Tibial artery (tissue), 4 donors: ENCODE measurements at regions not wholly inside any gene's neighbourhood (a gene's known extent, or its start where the extent isn't known, plus 50 kb on each side); places are given as distances from the start of the nearest gene placed in this dataset.

Experiments used
- DNase-seq, 2 donors: peaks; one replicate each; pipeline ENCODE4 v3.0.0-alpha.2; 2019
- H3K27ac ChIP-seq, 2 donors: fragments of 200-600 bp; sonication (generic) in 1 of 2; 1 replicate in 1 of 2; 2 replicates in 1 of 2; pipeline ENCODE4 v1.5.1; 2018 to 2019; ENCODE audit warnings: mild to moderate bottlenecking in 1 of 2
- H3K27me3 ChIP-seq, 2 donors: fragments of 200-600 bp; sonication (generic) in 1 of 2; one replicate each; pipeline versions ENCODE4 v1.5.1 to v1.6.0; 2016 to 2019
- H3K36me3 ChIP-seq, 3 donors: fragments of 200-600 bp; sonication (generic) in 2 of 3; one replicate each; pipeline ENCODE4 v1.5.1; 2016 to 2019; ENCODE audit warnings: mild to moderate bottlenecking in 2 of 3
- H3K4me1 ChIP-seq, 4 donors: fragments of 200-600 bp; sonication (generic) in 2 of 4; 1 replicate in 3 of 4; 2 replicates in 1 of 4; pipeline ENCODE4 v1.5.1; 2016 to 2019
- H3K4me3 ChIP-seq, 2 donors: fragments of 200-600 bp; sonication (generic) in 1 of 2; 1 replicate in 1 of 2; 2 replicates in 1 of 2; pipeline ENCODE4 v1.5.1; 2018 to 2019; ENCODE audit warnings: mild to moderate bottlenecking in 2 of 2
- H3K9me3 ChIP-seq, 3 donors: fragments of 200-600 bp; sonication (generic) in 1 of 3; one replicate each; pipeline ENCODE4 v1.5.1; 2016 to 2019
- CTCF ChIP-seq, 2 experiments: fragments of 200-600 bp in 1 of 2; fragments of 450-650 bp in 1 of 2; IDR thresholded peaks; one replicate each; pipeline ENCODE4 v1.5.1; 2017 to 2019; ENCODE audit warnings: antibody characterized with exemption in 2 of 2, mild to moderate bottlenecking in 1 of 2, moderate library complexity in 1 of 2
- intact Hi-C: fragments of 100-400 bp; cut with DNase I; formaldehyde crosslinking; loops from one replicate; pipeline ENCODE4 v1.15.0; 2023; ENCODE audit warnings: low total_unique reads

- Histone ChIP-seq H3K36me3 (no peaks in the 10 kb centered on the region), H3K4me1 (no peaks in the 10 kb centered on the region), H3K4me3 (no peak overlapping the region), H3K27ac (no peak overlapping the region), H3K9me3 (peaks cover 0 to 5% (median 0%) of the 10 kb centered on the region in 3 donors), H3K27me3 (no peaks in the 10 kb centered on the region)
- no peak for TF ChIP-seq CTCF (IDR thresholded peaks at IDR 0.05)
- intact Hi-C loops: no loop called here
- no peak for DNase-seq
These were observed 268.3 kb downstream of the HHIPL2 start for GRCh38 chr1:222279591-222279990.

- intact Hi-C loops: no loop called here
These were observed 269.4 kb downstream of the HHIPL2 start for GRCh38 chr1:222278501-222278900.

GRCh38 chr1:222275729-222276465 is 272.0 kb downstream of the HHIPL2 start:
- Histone ChIP-seq H3K4me3 (no peak overlapping the region), H3K9me3 (peaks cover 0 to 5% (median 0%) of the 10 kb centered on the region in 3 donors), H3K36me3 (no peaks in the 10 kb centered on the region), H3K4me1 (no peaks in the 10 kb centered on the region), H3K27me3 (no peaks in the 10 kb centered on the region), H3K27ac (no peak overlapping the region)
- intact Hi-C loops: no loop called here
- no peak for DNase-seq
- no peak for TF ChIP-seq CTCF (IDR thresholded peaks at IDR 0.05)

More at GRCh38 chr1:222278501-222278900, 269.4 kb downstream of the HHIPL2 start:
- no peak for TF ChIP-seq CTCF (IDR thresholded peaks at IDR 0.05)
- no peaks in the 10 kb centered on the region for H3K36me3 ChIP-seq
- peaks cover 0 to 5% (median 0%) of the 10 kb centered on the region in 3 donors for H3K9me3 ChIP-seq
- no peak overlapping the region for H3K27ac ChIP-seq
- H3K4me1 ChIP-seq: no peaks in the 10 kb centered on the region
- DNase-seq: no peak
- no peak overlapping the region for H3K4me3 ChIP-seq
- H3K27me3 ChIP-seq: no peaks in the 10 kb centered on the region

- TF ChIP-seq CTCF (IDR thresholded peaks at IDR 0.05): no peak
- intact Hi-C loops: no loop called here
- Histone ChIP-seq H3K27me3 (no peaks in the 10 kb centered on the region), H3K36me3 (no peaks in the 10 kb centered on the region), H3K4me3 (no peak overlapping the region), H3K27ac (no peak overlapping the region), H3K9me3 (peaks cover 0 to 5% (median 0%) of the 10 kb centered on the region in 3 donors), H3K4me1 (no peaks in the 10 kb centered on the region)
- no peak for DNase-seq
These were observed 272.7 kb downstream of the HHIPL2 start for GRCh38 chr1:222275001-222275728.

- Histone ChIP-seq H3K4me3 (no peak overlapping the region), H3K9me3 (no peaks in the 10 kb centered on the region), H3K4me1 (no peaks in the 10 kb centered on the region), H3K36me3 (no peaks in the 10 kb centered on the region), H3K27ac (no peak overlapping the region), H3K27me3 (no peaks in the 10 kb centered on the region)
- no peak for TF ChIP-seq CTCF (IDR thresholded peaks at IDR 0.05)
- intact Hi-C loops: no loop called here
- no peak for DNase-seq
These were observed 281.4 kb downstream of the HHIPL2 start for GRCh38 chr1:222266223-222267196.
